HEK293T (cell line): ENCODE measurements at regions not wholly inside any gene's neighbourhood (a gene's known extent, or its start where the extent isn't known, plus 50 kb on each side); places are given as distances from the start of the nearest gene placed in this dataset.

ENCODE experiments used
- CTCF ChIA-PET: fragments of 350-600 bp; formaldehyde crosslinking; extraction: SDS; loops from one replicate; lab custom pipeline; 2021; ENCODE audit warnings: antibody characterized with exemption, inconsistent platforms; lab: Yijun Ruan, JAX
- POLR2A ChIA-PET: fragments of 350-600 bp; formaldehyde crosslinking; extraction: SDS; loops from one replicate; lab custom pipeline; 2020; ENCODE audit warnings: antibody characterized with exemption, inconsistent platforms; lab: Yijun Ruan, JAX
- DNase-seq: peaks from one replicate; pipeline ENCODE4 v3.0.0; 2012; ENCODE audit warnings: mixed read lengths; ENCODE audit errors: extremely low spot score
- FOXM1 ChIP-seq: fragments of 450-650 bp; IDR thresholded peaks from 2 replicates; pipeline ENCODE4 v1.6.1; 2017; ENCODE audit warnings: mild to moderate bottlenecking, borderline replicate concordance
- TARDBP ChIP-seq: fragments of 450-650 bp; IDR thresholded peaks from 2 replicates; pipeline ENCODE4 v1.6.1; 2016

- CTCF ChIA-PET = no interaction called here
- POLR2A ChIA-PET = no interaction called here
- DNase-seq = no peak
- TF ChIP-seq TARDBP (no peak), FOXM1 (no peak)
Measured at GRCh38 chr22:25514436-25515180, 49.9 kb upstream of the GRK3 start.
